ENCODE measurements at regions not wholly inside any gene's neighbourhood (a gene's known extent, or its start where the extent isn't known, plus 50 kb on each side); places are given as distances from the start of the nearest gene placed in this dataset.

DNA sequence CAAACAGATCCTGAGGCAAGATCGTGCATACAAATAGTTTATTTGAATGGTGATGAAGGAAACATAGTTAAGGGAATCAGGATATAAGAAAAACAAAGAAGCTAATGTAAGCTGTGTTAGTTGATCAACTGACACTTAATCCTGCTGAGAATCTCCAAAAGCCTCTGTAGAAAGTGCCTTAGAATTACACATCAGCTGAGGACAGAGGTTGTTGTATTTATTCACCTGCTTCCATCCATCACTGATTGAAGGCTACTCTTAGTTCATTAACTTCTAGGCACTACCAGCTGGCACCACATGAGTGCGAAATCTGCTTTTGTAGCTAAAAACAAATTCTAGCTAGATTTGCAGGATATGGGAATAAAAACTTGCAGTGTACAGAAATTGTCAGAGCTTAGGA, 1082.0 kb upstream of the CNTN5 start:
- Histone ChIP-seq H3K9me3 (ENCODE audit: control insufficient read depth, low read depth, low read length) (no peaks in the 10 kb centered on the region), H3K27me3 (ENCODE audit: insufficient read depth, low read length) (no peaks in the 10 kb centered on the region), H3K27ac (ENCODE audit: insufficient read length, low read depth, low read length) (no peak overlapping the region), H3K14ac (ENCODE audit: insufficient read depth, low read length) (no peak overlapping the region), H3K23me2 (ENCODE audit: insufficient read length, low read depth, low read length, poor library complexity, severe bottlenecking) (no peaks in the 10 kb centered on the region), H2BK12ac (ENCODE audit: insufficient read length, low read depth, low read length) (no peak overlapping the region), H4K5ac (ENCODE audit: insufficient read length, low read depth, low read length) (no peak overlapping the region), H3K4ac (ENCODE audit: low read depth, low read length) (no peak overlapping the region), H2AK5ac (ENCODE audit: insufficient read length, low read length) (no peak overlapping the region), H2AFZ (ENCODE audit: low read length) (no peak overlapping the region), H4K91ac (ENCODE audit: insufficient read length, low read depth, low read length) (no peak overlapping the region), H4K20me1 (ENCODE audit: control insufficient read depth, insufficient read depth, insufficient read length) (no peaks in the 10 kb centered on the region), H4K8ac (replicated peaks; ENCODE audit: insufficient read length, low read depth, low read length) (no peak overlapping the region), H3K4me1 (ENCODE audit: insufficient read depth, low read length) (no peaks in the 10 kb centered on the region; the same call in 1 of the 2 replicates), H3K23ac (ENCODE audit: insufficient read length, low read depth, low read length) (no peak overlapping the region), H2BK5ac (ENCODE audit: insufficient read length, low read length) (no peak overlapping the region), H3K79me1 (ENCODE audit: insufficient read depth, low read depth, low read length, poor library complexity, severe bottlenecking) (no peaks in the 10 kb centered on the region), H3K9ac (ENCODE audit: extremely low read depth, insufficient read length, low read length) (no peak overlapping the region), H2BK15ac (ENCODE audit: low read depth, low read length) (no peak overlapping the region), H3K18ac (ENCODE audit: insufficient read length, low read depth, low read length) (no peak overlapping the region), H3K4me2 (ENCODE audit: insufficient read depth, insufficient read length, low read length) (no peak overlapping the region), H3K56ac (ENCODE audit: insufficient read length, low read depth, low read length) (no peak overlapping the region), H2BK120ac (ENCODE audit: low read depth, low read length, poor library complexity, severe bottlenecking) (no peak overlapping the region), H2BK20ac (ENCODE audit: low read depth, low read length, poor library complexity, severe bottlenecking) (no peak overlapping the region), H3T11ph (ENCODE audit: low read length) (no peak overlapping the region), H3K79me2 (ENCODE audit: insufficient read depth, low read length) (no peaks in the 10 kb centered on the region)
- no peak overlapping the region; a peak in 1 of 5 replicates for H3K4me3 Mint-ChIP-seq
- DNase-seq: no peak
- H3K4me1 Mint-ChIP-seq: peaks cover 31 to 34% of the 10 kb centered on the region in 2 experiments
- peak overlapping the region in 2 of 3 experiments; percentile 10 to 37; a peak in 4 of 7 replicates for H3K27ac Mint-ChIP-seq
- no peaks in the 10 kb centered on the region; the same call in 1 of the 2 replicates for H3K27me3 Mint-ChIP-seq (ENCODE audit: low read depth)
- H3K36me3 Mint-ChIP-seq (ENCODE audit: insufficient read depth in 1 of 3, low read depth in 3 of 3): peaks cover 0 to 21% (median 3%) of the 10 kb centered on the region in 3 experiments; a peak in 4 of 7 replicates
- TF ChIP-seq, protein P1, sequence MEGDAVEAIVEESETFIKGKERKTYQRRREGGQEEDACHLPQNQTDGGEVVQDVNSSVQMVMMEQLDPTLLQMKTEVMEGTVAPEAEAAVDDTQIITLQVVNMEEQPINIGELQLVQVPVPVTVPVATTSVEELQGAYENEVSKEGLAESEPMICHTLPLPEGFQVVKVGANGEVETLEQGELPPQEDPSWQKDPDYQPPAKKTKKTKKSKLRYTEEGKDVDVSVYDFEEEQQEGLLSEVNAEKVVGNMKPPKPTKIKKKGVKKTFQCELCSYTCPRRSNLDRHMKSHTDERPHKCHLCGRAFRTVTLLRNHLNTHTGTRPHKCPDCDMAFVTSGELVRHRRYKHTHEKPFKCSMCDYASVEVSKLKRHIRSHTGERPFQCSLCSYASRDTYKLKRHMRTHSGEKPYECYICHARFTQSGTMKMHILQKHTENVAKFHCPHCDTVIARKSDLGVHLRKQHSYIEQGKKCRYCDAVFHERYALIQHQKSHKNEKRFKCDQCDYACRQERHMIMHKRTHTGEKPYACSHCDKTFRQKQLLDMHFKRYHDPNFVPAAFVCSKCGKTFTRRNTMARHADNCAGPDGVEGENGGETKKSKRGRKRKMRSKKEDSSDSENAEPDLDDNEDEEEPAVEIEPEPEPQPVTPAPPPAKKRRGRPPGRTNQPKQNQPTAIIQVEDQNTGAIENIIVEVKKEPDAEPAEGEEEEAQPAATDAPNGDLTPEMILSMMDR (conservative IDR thresholded peaks at IDR 0.05): no peak
- no peaks in the 10 kb centered on the region for H3K9me3 Mint-ChIP-seq
- no CpG with 5 or more reads among the region's 2 CpGs for WGBS (ENCODE audit: extremely low coverage, insufficient read length, low lambda C conversion rate)
